ENCODE measurements at regions not wholly inside any gene's neighbourhood (a gene's known extent, or its start where the extent isn't known, plus 50 kb on each side); places are given as distances from the start of the nearest gene placed in this dataset.

DNA sequence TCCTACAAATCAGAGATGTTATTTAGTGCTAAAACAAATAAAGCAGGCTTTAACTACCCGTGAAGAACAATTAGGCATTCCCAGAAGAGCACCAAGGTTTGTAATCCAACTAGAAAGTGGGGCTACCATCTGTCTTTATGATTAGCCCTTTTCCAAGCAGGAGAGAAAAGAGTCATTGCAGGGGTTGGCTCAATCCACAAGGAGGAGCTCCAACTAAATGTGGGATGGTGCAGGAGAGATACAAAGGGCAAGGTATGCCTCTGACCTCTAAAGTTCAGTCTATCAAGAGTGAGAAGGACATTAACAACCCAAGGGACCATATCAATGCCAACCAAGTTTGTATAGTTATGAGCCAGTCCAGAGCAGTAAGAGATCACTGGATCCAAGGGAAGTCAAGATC, 382.7 kb upstream of the DUSP10 start:
- no peaks in the 10 kb centered on the region for H3K27me3 ChIP-seq
- no peaks in the 10 kb centered on the region for H3K9me3 ChIP-seq
- no peaks in the 10 kb centered on the region for H3K36me3 ChIP-seq
- no peak overlapping the region for H3K27ac ChIP-seq
- ATAC-seq (peak in 2 of 4 donors; percentile 26 to 37), FAIRE-seq (no peak), DNase-seq (no peak)
- intact Hi-C loops (cut with DNase I): no loop called here
- H3K4me3 ChIP-seq: no peak overlapping the region
- 16 to 26% methylated on average over 1 of the region's 1 CpG for WGBS, 2 donors
- TF ChIP-seq, protein P1, sequence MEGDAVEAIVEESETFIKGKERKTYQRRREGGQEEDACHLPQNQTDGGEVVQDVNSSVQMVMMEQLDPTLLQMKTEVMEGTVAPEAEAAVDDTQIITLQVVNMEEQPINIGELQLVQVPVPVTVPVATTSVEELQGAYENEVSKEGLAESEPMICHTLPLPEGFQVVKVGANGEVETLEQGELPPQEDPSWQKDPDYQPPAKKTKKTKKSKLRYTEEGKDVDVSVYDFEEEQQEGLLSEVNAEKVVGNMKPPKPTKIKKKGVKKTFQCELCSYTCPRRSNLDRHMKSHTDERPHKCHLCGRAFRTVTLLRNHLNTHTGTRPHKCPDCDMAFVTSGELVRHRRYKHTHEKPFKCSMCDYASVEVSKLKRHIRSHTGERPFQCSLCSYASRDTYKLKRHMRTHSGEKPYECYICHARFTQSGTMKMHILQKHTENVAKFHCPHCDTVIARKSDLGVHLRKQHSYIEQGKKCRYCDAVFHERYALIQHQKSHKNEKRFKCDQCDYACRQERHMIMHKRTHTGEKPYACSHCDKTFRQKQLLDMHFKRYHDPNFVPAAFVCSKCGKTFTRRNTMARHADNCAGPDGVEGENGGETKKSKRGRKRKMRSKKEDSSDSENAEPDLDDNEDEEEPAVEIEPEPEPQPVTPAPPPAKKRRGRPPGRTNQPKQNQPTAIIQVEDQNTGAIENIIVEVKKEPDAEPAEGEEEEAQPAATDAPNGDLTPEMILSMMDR (IDR thresholded peaks at IDR 0.05): no peak
- H3K4me1 ChIP-seq: no peaks in the 10 kb centered on the region

DNA sequence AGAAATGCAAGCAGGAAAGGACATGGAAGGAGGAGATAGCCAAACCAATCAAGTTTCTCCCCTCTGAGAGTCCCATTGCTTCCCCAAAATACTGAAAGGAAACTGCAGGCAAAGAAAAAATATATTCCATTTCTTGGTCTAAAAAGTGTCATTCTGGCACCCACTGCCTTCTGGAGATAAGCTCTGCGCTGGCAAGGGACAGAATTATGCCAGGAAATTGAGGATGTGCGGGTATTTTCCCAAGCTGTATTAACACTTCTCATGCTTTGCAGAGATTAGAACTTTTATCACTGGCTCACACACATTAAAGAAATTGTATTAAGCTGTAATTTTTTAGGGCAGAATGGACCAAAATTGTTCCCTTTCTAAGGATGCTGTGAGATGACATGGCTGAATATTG, 381.2 kb upstream of the DUSP10 start:
- no peaks in the 10 kb centered on the region for H3K4me1 ChIP-seq
- H3K27me3 ChIP-seq: no peaks in the 10 kb centered on the region
- FAIRE-seq (no peak), ATAC-seq (no peak), DNase-seq (no peak)
- TF ChIP-seq, protein P1 (IDR thresholded peaks at IDR 0.05): no peak
- no peak overlapping the region for H3K27ac ChIP-seq
- no peaks in the 10 kb centered on the region for H3K9me3 ChIP-seq
- 61 to 86% methylated on average over 2 of the region's 2 CpGs for WGBS, 2 donors
- H3K4me3 ChIP-seq: no peak overlapping the region
- intact Hi-C loops (cut with DNase I): no loop called here
- H3K36me3 ChIP-seq: no peaks in the 10 kb centered on the region

DNA sequence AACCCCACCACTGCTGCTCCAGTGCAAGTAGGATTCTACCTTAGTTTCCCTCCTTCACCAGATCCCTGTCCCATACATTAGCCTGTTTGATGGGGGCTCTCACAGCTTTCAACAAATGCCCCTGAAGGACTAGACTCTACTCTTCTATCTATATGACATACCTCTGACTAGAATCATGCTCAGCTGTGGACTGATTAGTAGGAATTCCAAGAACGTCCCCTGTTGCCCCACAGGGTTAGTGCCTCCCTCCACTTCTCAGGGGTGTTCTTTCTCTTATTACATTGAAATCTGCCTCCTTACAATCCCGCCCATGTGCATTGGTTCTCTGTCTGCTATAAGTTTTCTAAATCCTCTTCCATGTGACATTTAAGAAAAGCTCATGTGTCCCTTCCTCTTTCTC, 375.9 kb upstream of the DUSP10 start:
- DNase-seq (no peak), ATAC-seq (no peak), FAIRE-seq (no peak)
- Histone ChIP-seq H3K27me3 (no peaks in the 10 kb centered on the region), H3K27ac (no peak overlapping the region), H3K36me3 (no peaks in the 10 kb centered on the region), H3K4me3 (no peak overlapping the region), H3K4me1 (no peaks in the 10 kb centered on the region), H3K9me3 (no peaks in the 10 kb centered on the region)
- WGBS, 2 donors: 67 to 71% methylated on average over 2 of the region's 2 CpGs
- intact Hi-C loops (cut with DNase I): no loop called here
- TF ChIP-seq, protein P1 (IDR thresholded peaks at IDR 0.05): no peak

DNA sequence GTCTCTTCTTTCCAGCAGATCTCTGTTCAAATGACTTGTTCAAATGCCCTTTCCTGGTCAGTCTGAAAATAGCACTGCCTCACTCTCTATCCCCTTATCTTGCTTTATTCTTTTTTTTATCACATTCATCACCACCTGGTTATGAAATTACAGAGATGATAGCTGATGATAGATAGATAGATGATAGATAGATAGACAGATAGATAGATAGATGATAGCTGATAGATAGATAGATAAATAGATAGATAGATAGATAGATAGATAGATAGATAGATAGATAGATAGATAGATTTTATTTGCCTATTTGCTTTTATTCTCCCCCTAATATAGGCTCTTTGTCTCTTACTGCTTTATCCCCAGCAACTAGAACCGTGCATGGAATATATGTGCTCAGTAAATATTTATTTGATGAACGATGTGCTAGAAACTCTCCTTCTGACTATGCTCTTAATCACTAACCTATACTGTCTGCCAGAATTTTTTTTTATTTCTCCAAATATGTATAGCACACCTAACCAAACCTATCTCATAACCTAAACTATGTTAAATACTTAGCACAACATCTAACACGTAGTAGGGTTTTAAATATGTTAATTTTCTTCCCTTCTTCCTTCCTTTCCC, 372.8 kb upstream of the DUSP10 start:
- Histone ChIP-seq H3K27ac (no peak overlapping the region), H3K9me3 (no peaks in the 10 kb centered on the region), H3K4me3 (no peak overlapping the region), H3K36me3 (no peaks in the 10 kb centered on the region), H3K27me3 (no peaks in the 10 kb centered on the region), H3K4me1 (no peaks in the 10 kb centered on the region)
- TF ChIP-seq, protein P1 (IDR thresholded peaks at IDR 0.05): no peak
- FAIRE-seq (no peak), DNase-seq (no peak), ATAC-seq (no peak)
- 49 to 52% methylated on average over 3 of the region's 3 CpGs for WGBS, 2 donors
- intact Hi-C loops (cut with DNase I): no loop called here

DNA sequence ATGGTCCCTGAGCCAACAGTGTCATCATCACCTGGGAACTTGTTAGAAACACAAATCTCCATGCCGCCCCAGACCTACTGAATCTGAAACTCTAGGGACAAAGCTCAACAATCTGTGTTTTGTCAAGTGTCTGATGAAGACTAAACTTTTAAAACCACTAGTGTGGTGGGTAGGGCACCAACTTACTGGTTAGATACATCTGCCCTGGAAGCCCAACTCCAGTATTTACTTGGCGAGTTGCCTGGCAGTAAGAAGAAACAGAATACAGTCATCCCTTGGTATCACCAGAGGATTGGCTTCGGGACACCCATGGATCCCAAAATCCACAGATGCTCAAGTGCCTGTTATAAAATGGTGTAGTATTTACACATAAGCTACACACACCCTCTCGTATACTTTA, 367.9 kb upstream of the DUSP10 start:
- DNase-seq (no peak), ATAC-seq (no peak), FAIRE-seq (no peak)
- Histone ChIP-seq H3K4me1 (no peaks in the 10 kb centered on the region), H3K36me3 (no peaks in the 10 kb centered on the region), H3K27ac (no peak overlapping the region), H3K27me3 (no peaks in the 10 kb centered on the region), H3K9me3 (no peaks in the 10 kb centered on the region), H3K4me3 (no peak overlapping the region)
- TF ChIP-seq, protein P1 (IDR thresholded peaks at IDR 0.05): no peak
- intact Hi-C loops (cut with DNase I): no loop called here
- 81 to 87% methylated on average over 4 of the region's 4 CpGs for WGBS, 2 donors
